IMR-90 (cell line): ENCODE measurements at regions not wholly inside any gene's neighbourhood (a gene's known extent, or its start where the extent isn't known, plus 50 kb on each side); places are given as distances from the start of the nearest gene placed in this dataset.
"Not testable (repeated sequence)": the region's sequence is repeated elsewhere in the genome, so short reads cannot be mapped to it uniquely, and the experiment has no call there.

ENCODE experiments used
- ATAC-seq: fragments of 200-7000 bp; cut with Tn5 transposase; 2 replicates; pipeline ENCODE4 v1.9.1; 2020; ENCODE audit warnings: low read depth, mild to moderate bottlenecking, moderate library complexity
- BruUV-seq: library from RNA; stranded (reverse); fragments of 400-500 nt; replicated peaks from 2 replicates; lab custom pipeline; 2021; lab: Mats Ljungman, UMichigan
- CTCF ChIA-PET: fragments of 300-600 bp; formaldehyde crosslinking; extraction: SDS; loops from one replicate; lab custom pipeline; 2021; ENCODE audit warnings: antibody characterized with exemption; lab: Yijun Ruan, JAX
- POLR2A ChIA-PET: fragments of 300-600 bp; sonication (Branson Sonifier 250); formaldehyde crosslinking; loops from one replicate; lab custom pipeline; 2022; ENCODE audit warnings: antibody characterized with exemption; ENCODE audit not compliant: unreplicated experiment; lab: Charles Lee
- DNase-seq: peaks from one replicate; pipeline ENCODE4 v3.0.0; 2013
- H2AFZ ChIP-seq: replicated peaks from 2 replicates; pipeline ENCODE3; 2013; ENCODE audit warnings: low read length, mild to moderate bottlenecking; ENCODE audit not compliant: poor library complexity
- H2AK5ac ChIP-seq: 2 replicates; pipeline ENCODE4 v1.6.1; 2013; ENCODE audit warnings: low read depth, low read length, inconsistent platforms
- H2AK9ac ChIP-seq: replicated peaks from 2 replicates; pipeline ENCODE3; 2013; ENCODE audit warnings: mild to moderate bottlenecking, low read depth, low read length, moderate library complexity; ENCODE audit not compliant: poor library complexity
- H2BK120ac ChIP-seq: 2 replicates; pipeline ENCODE4 v1.6.1; 2013; ENCODE audit warnings: low read depth, low read length, inconsistent platforms
- H2BK15ac ChIP-seq: 3 replicates; pipeline ENCODE4 v1.6.1; 2013; ENCODE audit warnings: low read depth, low read length, inconsistent platforms
- H2BK20ac ChIP-seq: 2 replicates; pipeline ENCODE4 v1.6.1; 2013; ENCODE audit warnings: low read depth, mild to moderate bottlenecking, inconsistent platforms, low read length, moderate library complexity
- H2BK5ac ChIP-seq: 2 replicates; pipeline ENCODE4 v1.6.1; 2013; ENCODE audit warnings: mild to moderate bottlenecking, low read depth, low read length, inconsistent platforms; ENCODE audit not compliant: poor library complexity, severe bottlenecking
- H3K14ac ChIP-seq: replicated peaks from 2 replicates; pipeline ENCODE4 v1.6.1; 2013; ENCODE audit warnings: low read depth, low read length, inconsistent platforms
- H3K18ac ChIP-seq: 2 replicates; pipeline ENCODE4 v1.6.1; 2013; ENCODE audit warnings: low read depth, low read length, control low read depth
- H3K23ac ChIP-seq: 2 replicates; pipeline ENCODE4 v1.6.1; 2013; ENCODE audit warnings: low read depth, low read length, inconsistent platforms
- H3K27ac ChIP-seq: 2 replicates; pipeline ENCODE4 v1.5.1; 2013; ENCODE audit warnings: mild to moderate bottlenecking, control low read depth, low read length; ENCODE audit not compliant: insufficient read depth
- H3K27me3 ChIP-seq: 2 replicates; pipeline ENCODE4 v1.6.1; 2013; ENCODE audit warnings: low read length; ENCODE audit not compliant: control insufficient read depth, insufficient read depth
- H3K36me3 ChIP-seq: 2 replicates; pipeline ENCODE4 v1.6.1; 2013; ENCODE audit warnings: low read length, mixed read lengths; ENCODE audit not compliant: control insufficient read depth, insufficient read depth
- H3K4ac ChIP-seq: 2 replicates; pipeline ENCODE4 v1.6.1; 2013; ENCODE audit warnings: low read depth, low read length, inconsistent platforms
- H3K4me1 ChIP-seq: 2 replicates; pipeline ENCODE4 v1.6.1; 2013; ENCODE audit warnings: low read length, mixed read lengths; ENCODE audit not compliant: control insufficient read depth, insufficient read depth
- H3K4me2 ChIP-seq: 2 replicates; pipeline ENCODE4 v1.6.1; 2013; ENCODE audit warnings: low read depth, mild to moderate bottlenecking, control low read depth, low read length, moderate library complexity
- H3K4me3 ChIP-seq: 2 replicates; pipeline ENCODE4 v1.5.1; 2013; ENCODE audit warnings: low read depth, mild to moderate bottlenecking, control low read depth, low read length, moderate library complexity; ENCODE audit not compliant: insufficient read depth
- H3K56ac ChIP-seq: 2 replicates; pipeline ENCODE4 v1.6.1; 2013; ENCODE audit warnings: low read length, inconsistent platforms; ENCODE audit not compliant: insufficient read depth; ENCODE audit errors: extremely low read depth
- H3K79me1 ChIP-seq, 2 experiments: 2 replicates each; pipeline ENCODE4 v1.6.1; 2013; ENCODE audit warnings: low read length in 2 of 2, inconsistent platforms in 1 of 2, low read depth in 1 of 2
- H3K9ac ChIP-seq: 2 replicates; pipeline ENCODE4 v1.6.1; 2013; ENCODE audit warnings: low read depth, low read length, control low read depth
- H3K9me1 ChIP-seq: 2 replicates; pipeline ENCODE4 v1.6.1; 2013; ENCODE audit warnings: low read length, inconsistent platforms; ENCODE audit not compliant: insufficient read depth
- H3K9me3 ChIP-seq: 2 replicates; pipeline ENCODE4 v1.6.1; 2013; ENCODE audit warnings: low read length; ENCODE audit not compliant: control insufficient read depth, insufficient read depth
- H4K20me1 ChIP-seq: 2 replicates; pipeline ENCODE4 v1.6.1; 2013; ENCODE audit warnings: low read length, inconsistent platforms; ENCODE audit not compliant: insufficient read depth
- H4K5ac ChIP-seq: 2 replicates; pipeline ENCODE4 v1.6.1; 2013; ENCODE audit warnings: mild to moderate bottlenecking, low read depth, low read length, control low read depth
- H4K8ac ChIP-seq, 2 experiments: 2 replicates each; pipeline ENCODE4 v1.6.1; 2013; ENCODE audit warnings: low read depth in 2 of 2, low read length in 2 of 2, control low read depth in 1 of 2, inconsistent platforms in 1 of 2
- H4K91ac ChIP-seq: 2 replicates; pipeline ENCODE4 v1.6.1; 2013; ENCODE audit warnings: low read depth, low read length, inconsistent platforms; ENCODE audit not compliant: insufficient read depth
- CEBPB ChIP-seq: IDR thresholded peaks from 2 replicates; pipeline ENCODE4 v1.6.1; 2012; ENCODE audit warnings: low read depth, low read length, improper control_type of control experiment
- FOS ChIP-seq: fragments of 150-350 bp; IDR thresholded peaks from 2 replicates; pipeline ENCODE4 v1.6.1; 2016; ENCODE audit warnings: low read depth, low read length
- MAFK ChIP-seq: IDR thresholded peaks from 2 replicates; pipeline ENCODE4 v1.6.1; 2012; ENCODE audit warnings: low read depth, low read length, improper control_type of control experiment
- NFE2L2 ChIP-seq: fragments of 150-350 bp; IDR thresholded peaks from 2 replicates; pipeline ENCODE4 v1.6.1; 2016; ENCODE audit warnings: low read depth, mild to moderate bottlenecking, low read length
- USF2 ChIP-seq: fragments of 150-350 bp; IDR thresholded peaks from 2 replicates; pipeline ENCODE4 v1.6.1; 2017; ENCODE audit warnings: mild to moderate bottlenecking, antibody characterized with exemption, low read length, low read depth
- WGBS, 2 experiments: methylation state at CpG; one replicate each; pipeline versions ENCODE4 v1.1.5 to v1.1.7; 2013; ENCODE audit warnings: missing lambda C conversion rate in 2 of 2; ENCODE audit not compliant: insufficient read length in 1 of 2; ENCODE audit errors: extremely low coverage in 2 of 2; 5-methylcytosine and 5-hydroxymethylcytosine counted together
- dilution Hi-C: fragments of 300-500 bp; cut with HindIII; formaldehyde crosslinking; loops from one replicate; pipeline ENCODE4 v1.14.3; 2018; ENCODE audit warnings: low sequenced_read_pairs; ENCODE audit not compliant: unreplicated experiment
- in situ Hi-C: fragments of 300-500 bp; cut with MboI; formaldehyde crosslinking; loops from 3 replicates; pipeline ENCODE4 v1.14.3; 2019; ENCODE audit warnings: low sequenced_read_pairs, inconsistent platforms, mixed read lengths
- intact Hi-C: fragments of 100-400 bp; cut with micrococcal nuclease; formaldehyde crosslinking; loops from 2 replicates; pipeline ENCODE4 v1.10.0; 2022

GRCh38 chr12:25347716-25348592, 97.2 kb upstream of the KRAS start:
- H3K79me1 ChIP-seq, result no peaks in the 10 kb centered on the region
- H3K4ac ChIP-seq, result no peak overlapping the region
- H3K4me2 ChIP-seq, result no peak overlapping the region
- H3K9me3 ChIP-seq, result no peaks in the 10 kb centered on the region
- no peak overlapping the region for H4K8ac ChIP-seq
- no peaks in the 10 kb centered on the region for H3K36me3 ChIP-seq
- H3K4me3 ChIP-seq, result no peak overlapping the region
- H3K27me3 ChIP-seq, result no peaks in the 10 kb centered on the region
- no peak overlapping the region for H2AFZ ChIP-seq
- no peak overlapping the region for H3K27ac ChIP-seq
- 50% methylated on average over 2 of the region's 4 CpGs; no CpG with 5 or more reads in 1 of the 2 experiments for WGBS, 2 experiments
- POLR2A ChIA-PET, result no interaction called here
- no peak overlapping the region for H2BK120ac ChIP-seq
- no peak overlapping the region for H3K23ac ChIP-seq
- dilution Hi-C loops, result no loop called here
- no peak for DNase-seq
- no peak overlapping the region for H2AK5ac ChIP-seq
- H2BK20ac ChIP-seq, result no peak overlapping the region
- ATAC-seq, result no peak
- CTCF ChIA-PET, result no interaction called here
- H3K18ac ChIP-seq, result 0 out of 2 replicates have a peak overlapping the region, but pooled peaks have one; percentile 33
- intact Hi-C loops, result loop anchor here (5.0 kb wide), 1 partner anchor 34 kb away; no protein-coding TSS in a partner anchor
- BruUV-seq, result no TSS peak
- no peak overlapping the region for H2BK15ac ChIP-seq
- in situ Hi-C loops, result no loop called here
- no peak overlapping the region for H4K5ac ChIP-seq
- H4K91ac ChIP-seq, result no peak overlapping the region
- H3K56ac ChIP-seq, result no peak overlapping the region
- no peaks in the 10 kb centered on the region for H4K20me1 ChIP-seq
- H2AK9ac ChIP-seq, result no peak overlapping the region
- H2BK5ac ChIP-seq, result no peak overlapping the region
- H3K14ac ChIP-seq, result no peak overlapping the region
- TF ChIP-seq NFE2L2, result no peak
- TF ChIP-seq USF2, result no peak
- peak; percentile 18; the same call in 1 of the 2 replicates for TF ChIP-seq CEBPB
- no peak for TF ChIP-seq FOS
- TF ChIP-seq MAFK, result no peak
- peaks cover 4% of the 10 kb centered on the region for H3K4me1 ChIP-seq
- H3K9ac ChIP-seq, result no peak overlapping the region
- H3K9me1 ChIP-seq, result no peaks in the 10 kb centered on the region

GRCh38 chr12:25341877-25342276, 91.1 kb upstream of the KRAS start:
- H3K79me1 ChIP-seq, H3K9me3 ChIP-seq, ATAC-seq, H3K9me1 ChIP-seq, H3K4ac ChIP-seq, H2AFZ ChIP-seq, H4K8ac ChIP-seq, in situ Hi-C loops, H4K20me1 ChIP-seq, H3K23ac ChIP-seq, H2BK20ac ChIP-seq, POLR2A ChIA-PET, intact Hi-C loops, H3K27me3 ChIP-seq, H3K18ac ChIP-seq, H3K56ac ChIP-seq, H4K91ac ChIP-seq, DNase-seq, H2AK9ac ChIP-seq, H2BK120ac ChIP-seq, H2AK5ac ChIP-seq, H3K4me3 ChIP-seq, H3K9ac ChIP-seq, CTCF ChIA-PET, H3K36me3 ChIP-seq, BruUV-seq, dilution Hi-C loops, H2BK5ac ChIP-seq, H3K4me2 ChIP-seq, H4K5ac ChIP-seq, H3K4me1 ChIP-seq, H3K14ac ChIP-seq, H2BK15ac ChIP-seq, H3K27ac ChIP-seq: not testable (repeated sequence)
- no CpG with 5 or more reads among the region's 5 CpGs for WGBS, 2 experiments
